Activated B cell treated with CpG ODN at 0.5 μM for 24 hours (primary cell): ENCODE measurements at regions not wholly inside any gene's neighbourhood (a gene's known extent, or its start where the extent isn't known, plus 50 kb on each side); places are given as distances from the start of the nearest gene placed in this dataset.
A peak's percentile ranks its signal among the peaks of the same experiment; 100 is the strongest.

Experiments used
- ATAC-seq: fragments of 200-7000 bp; cut with Tn5 transposase; one replicate; pipeline ENCODE4 v1.10.0; 2021; ENCODE audit warnings: low read depth, mild to moderate bottlenecking, moderate library complexity
- CTCF ChIA-PET: fragments of 350-600 bp; sonication (Branson Sonifier 250); formaldehyde crosslinking; loops from one replicate; lab custom pipeline; 2021; ENCODE audit warnings: antibody characterized with exemption; lab: Charles Lee
- POLR2A ChIA-PET: fragments of 350-600 bp; sonication (Branson Sonifier 250); formaldehyde crosslinking; loops from one replicate; lab custom pipeline; 2021; ENCODE audit warnings: antibody characterized with exemption; lab: Charles Lee
- DNase-seq: peaks from one replicate; pipeline ENCODE4 v3.0.0; 2022
- H3K27ac Mint-ChIP-seq: one replicate; pipeline ENCODE4 v1.8.0; 2020; ENCODE audit warnings: mixed read lengths
- H3K27me3 Mint-ChIP-seq: one replicate; pipeline ENCODE4 v1.8.0; 2021; ENCODE audit warnings: mixed read lengths
- H3K36me3 Mint-ChIP-seq: one replicate; pipeline ENCODE4 v1.8.0; 2021; ENCODE audit warnings: low read depth, mixed read lengths
- H3K4me1 Mint-ChIP-seq: one replicate; pipeline ENCODE4 v1.8.0; 2021; ENCODE audit warnings: mixed read lengths
- H3K4me3 Mint-ChIP-seq: one replicate; pipeline ENCODE4 v1.8.0; 2020; ENCODE audit warnings: mild to moderate bottlenecking, mixed read lengths
- H3K9me3 Mint-ChIP-seq: one replicate; pipeline ENCODE4 v1.8.0; 2020; ENCODE audit warnings: mixed read lengths
- CTCF ChIP-seq: fragments of 200-600 bp; IDR thresholded peaks from one replicate; pipeline ENCODE4 v1.8.0; 2022; ENCODE audit warnings: antibody characterized with exemption, mild to moderate bottlenecking
- intact Hi-C: fragments of 100-400 bp; cut with micrococcal nuclease; formaldehyde crosslinking; loops from one replicate; pipeline ENCODE4 v1.15.1; 2024

- no peaks in the 10 kb centered on the region for H3K4me1 Mint-ChIP-seq
- no peaks in the 10 kb centered on the region for H3K27me3 Mint-ChIP-seq
- no peaks in the 10 kb centered on the region for H3K36me3 Mint-ChIP-seq
- DNase-seq: no peak
- intact Hi-C loops: no loop called here
- H3K27ac Mint-ChIP-seq: no peak overlapping the region
- TF ChIP-seq CTCF: no peak
- ChIA-PET POLR2A (no interaction called here), CTCF (no interaction called here)
- no peaks in the 10 kb centered on the region for H3K9me3 Mint-ChIP-seq
- H3K4me3 Mint-ChIP-seq: no peak overlapping the region
- no peak for ATAC-seq
Observed at GRCh38 chrX:129000797-129001196, 522.5 kb downstream of the SMARCA1 start.

- intact Hi-C loops: no loop called here
- ChIA-PET POLR2A (no interaction called here), CTCF (no interaction called here)
- H3K27me3 Mint-ChIP-seq: no peaks in the 10 kb centered on the region
- no peak overlapping the region for H3K27ac Mint-ChIP-seq
- H3K4me1 Mint-ChIP-seq: no peaks in the 10 kb centered on the region
- H3K36me3 Mint-ChIP-seq: no peaks in the 10 kb centered on the region
- ATAC-seq: no peak
- no peaks in the 10 kb centered on the region for H3K9me3 Mint-ChIP-seq
- TF ChIP-seq CTCF: no peak
- DNase-seq: no peak
- no peak overlapping the region for H3K4me3 Mint-ChIP-seq
Observed at GRCh38 chrX:129000018-129000417, 523.3 kb downstream of the SMARCA1 start.

- Mint-ChIP-seq H3K9me3 (peaks cover 7% of the 10 kb centered on the region), H3K36me3 (no peaks in the 10 kb centered on the region), H3K4me1 (no peaks in the 10 kb centered on the region), H3K27me3 (no peaks in the 10 kb centered on the region), H3K4me3 (no peak overlapping the region), H3K27ac (peak overlapping the region; percentile 41)
- no peak for ATAC-seq
- POLR2A ChIA-PET: no interaction called here
- TF ChIP-seq CTCF: no peak
- CTCF ChIA-PET: no interaction called here
- no peak for DNase-seq
- intact Hi-C loops: no loop called here
Observed at GRCh38 chrX:128992107-128992971, 531.0 kb downstream of the SMARCA1 start.

- POLR2A ChIA-PET: no interaction called here
- DNase-seq (no peak), ATAC-seq (no peak)
- Mint-ChIP-seq H3K9me3 (no peaks in the 10 kb centered on the region), H3K27me3 (no peaks in the 10 kb centered on the region), H3K4me3 (no peak overlapping the region), H3K27ac (no peak overlapping the region), H3K4me1 (no peaks in the 10 kb centered on the region), H3K36me3 (no peaks in the 10 kb centered on the region)
- intact Hi-C loops: no loop called here
- CTCF ChIA-PET: no interaction called here
- no peak for TF ChIP-seq CTCF
Observed at GRCh38 chrX:128975745-128976144, 547.5 kb downstream of the SMARCA1 start.

- POLR2A ChIA-PET: no interaction called here
- intact Hi-C loops: no loop called here
- Mint-ChIP-seq H3K27ac (no peak overlapping the region), H3K4me3 (no peak overlapping the region), H3K4me1 (no peaks in the 10 kb centered on the region), H3K27me3 (no peaks in the 10 kb centered on the region), H3K9me3 (no peaks in the 10 kb centered on the region), H3K36me3 (no peaks in the 10 kb centered on the region)
- TF ChIP-seq CTCF: no peak
- no peak for DNase-seq
- no peak for ATAC-seq
- CTCF ChIA-PET: no interaction called here
Observed at GRCh38 chrX:128973033-128973432, 550.3 kb downstream of the SMARCA1 start.
